DOHH2 (cell line): ENCODE measurements at regions not wholly inside any gene's neighbourhood (a gene's known extent, or its start where the extent isn't known, plus 50 kb on each side); places are given as distances from the start of the nearest gene placed in this dataset.

Experiments
- CTCF ChIP-seq: fragments of 200-600 bp; sonication (generic); IDR thresholded peaks from one replicate; pipeline ENCODE4 v1.5.1; 2014; ENCODE audit warnings: antibody characterized with exemption, mild to moderate bottlenecking, low read depth, low read length; ENCODE audit not compliant: poor library complexity, severe bottlenecking
- EZH2phosphoT487 ChIP-seq: fragments of 200-600 bp; sonication (generic); IDR thresholded peaks from 2 replicates; pipeline ENCODE4 v1.6.1; 2017; ENCODE audit warnings: borderline replicate concordance, mild to moderate bottlenecking, antibody characterized with exemption, low read length, moderate library complexity, mixed read lengths

GRCh38 chr21:25506887-25507286 lies 100.4 kb downstream of the MRPL39 start:
- TF ChIP-seq CTCF (no peak), EZH2phosphoT487 (no peak)
